Neural cell (in vitro differentiated cells): ENCODE measurements at regions not wholly inside any gene's neighbourhood (a gene's known extent, or its start where the extent isn't known, plus 50 kb on each side); places are given as distances from the start of the nearest gene placed in this dataset.
A peak's percentile ranks its signal among the peaks of the same experiment; 100 is the strongest.

Source experiments
- H2AFZ ChIP-seq: fragments of 200-600, 300-800 bp; sonication (generic), shearing (Covaris generic); 2 replicates; pipeline ENCODE4 v1.6.0; 2014; ENCODE audit warnings: low read depth, mild to moderate bottlenecking, antibody characterized with exemption, low read length, moderate library complexity
- H3F3A ChIP-seq: fragments of 200-600 bp; shearing (Covaris generic); 2 replicates; pipeline ENCODE4 v1.6.1; 2016; ENCODE audit warnings: mild to moderate bottlenecking, moderate library complexity, mixed read lengths, antibody characterized with exemption, low read length; ENCODE audit not compliant: insufficient read depth, poor library complexity, severe bottlenecking
- H3K27ac ChIP-seq: fragments of 200-600, 300-800 bp; sonication (generic), shearing (Covaris generic); 2 replicates; pipeline ENCODE4 v1.5.1; 2014; ENCODE audit warnings: mild to moderate bottlenecking, low read length, moderate library complexity
- H3K27me3 ChIP-seq: fragments of 300-800, 200-600 bp; sonication (generic), shearing (Covaris generic); 2 replicates; pipeline ENCODE4 v1.6.0; 2014; ENCODE audit warnings: mild to moderate bottlenecking, low read depth, low read length, moderate library complexity; ENCODE audit not compliant: insufficient read depth
- H3K36me3 ChIP-seq: fragments of 300-800, 200-600 bp; sonication (generic), shearing (Covaris generic); 2 replicates; pipeline ENCODE4 v1.5.1; 2014; ENCODE audit warnings: mild to moderate bottlenecking, antibody characterized with exemption, low read length, moderate library complexity; ENCODE audit not compliant: insufficient read depth
- H3K4me2 ChIP-seq: fragments of 300-800, 200-600 bp; sonication (generic), shearing (Covaris generic); 2 replicates; pipeline ENCODE4 v1.6.0; 2014; ENCODE audit warnings: mild to moderate bottlenecking, low read length
- H3K4me3 ChIP-seq: fragments of 300-800, 200-600 bp; sonication (generic), shearing (Covaris generic); 2 replicates; pipeline ENCODE4 v1.5.1; 2014; ENCODE audit warnings: mild to moderate bottlenecking, low read length, moderate library complexity
- H3K79me2 ChIP-seq: fragments of 200-600 bp; shearing (Covaris generic); replicated peaks from 2 replicates; pipeline ENCODE4 v1.6.0; 2014; ENCODE audit warnings: mild to moderate bottlenecking, low read length, moderate library complexity; ENCODE audit not compliant: insufficient read depth
- H3K9ac ChIP-seq: fragments of 300-800, 200-600 bp; sonication (generic), shearing (Covaris generic); 2 replicates; pipeline ENCODE4 v1.6.1; 2016; ENCODE audit warnings: mild to moderate bottlenecking, low read length, mixed read lengths
- H3K9me2 ChIP-seq: fragments of 200-600 bp; shearing (Covaris generic); 2 replicates; pipeline ENCODE4 v1.6.1; 2016; ENCODE audit warnings: mild to moderate bottlenecking, low read length, mixed read lengths; ENCODE audit not compliant: insufficient read depth
- H3K9me3 ChIP-seq: fragments of 200-600, 300-800 bp; sonication (generic), shearing (Covaris generic); 2 replicates; pipeline ENCODE4 v1.6.1; 2016; ENCODE audit warnings: mild to moderate bottlenecking, mixed run types, low read length, moderate library complexity, mixed read lengths
- H4K20me1 ChIP-seq: fragments of 200-600 bp; shearing (Covaris generic); 2 replicates; pipeline ENCODE4 v1.6.1; 2016; ENCODE audit warnings: mild to moderate bottlenecking, mixed run types; ENCODE audit not compliant: insufficient read depth
- EZH2 ChIP-seq: fragments of 200-600, 300-800 bp; shearing (Covaris generic), sonication (generic); IDR thresholded peaks from 2 replicates; pipeline ENCODE4 v1.6.1; 2014; ENCODE audit warnings: antibody characterized with exemption, low read length, borderline replicate concordance, mild to moderate bottlenecking; ENCODE audit not compliant: insufficient read depth, poor library complexity, severe bottlenecking
- MXI1 ChIP-seq: fragments of 450-650 bp; conservative IDR thresholded peaks from 2 replicates; pipeline ENCODE4 v1.6.1; 2014; ENCODE audit warnings: antibody characterized with exemption, mild to moderate bottlenecking; ENCODE audit not compliant: poor library complexity, severe bottlenecking
- POLR2AphosphoS5 ChIP-seq: IDR thresholded peaks from 2 replicates; pipeline ENCODE4 v1.6.1; 2012
- RAD21 ChIP-seq: fragments of 450-650 bp; conservative IDR thresholded peaks from 2 replicates; pipeline ENCODE4 v1.6.1; 2014; ENCODE audit warnings: antibody characterized with exemption, mild to moderate bottlenecking, moderate library complexity
- TAF1 ChIP-seq: IDR thresholded peaks from 2 replicates; pipeline ENCODE4 v1.6.1; 2012; ENCODE audit warnings: low read depth
- TF ChIP-seq, protein P1 (sequence below): IDR thresholded peaks from 2 replicates; pipeline ENCODE4 v1.6.1; 2012; ENCODE audit warnings: borderline replicate concordance

GRCh38 chr7:130920122-130920521 is 186.1 kb upstream of the KLF14 start:
- Histone ChIP-seq H3K27me3 (no peaks in the 10 kb centered on the region), H3K9me3 (no peaks in the 10 kb centered on the region), H2AFZ (no peak overlapping the region), H3K36me3 (no peaks in the 10 kb centered on the region), H3K4me2 (no peak overlapping the region), H3K4me3 (no peak overlapping the region), H3K79me2 (no peaks in the 10 kb centered on the region), H3K9ac (no peak overlapping the region), H3F3A (no peaks in the 10 kb centered on the region), H4K20me1 (no peaks in the 10 kb centered on the region), H3K27ac (no peak overlapping the region), H3K9me2 (no peaks in the 10 kb centered on the region)
- no peak for TF ChIP-seq MXI1
- TF ChIP-seq, protein P1, sequence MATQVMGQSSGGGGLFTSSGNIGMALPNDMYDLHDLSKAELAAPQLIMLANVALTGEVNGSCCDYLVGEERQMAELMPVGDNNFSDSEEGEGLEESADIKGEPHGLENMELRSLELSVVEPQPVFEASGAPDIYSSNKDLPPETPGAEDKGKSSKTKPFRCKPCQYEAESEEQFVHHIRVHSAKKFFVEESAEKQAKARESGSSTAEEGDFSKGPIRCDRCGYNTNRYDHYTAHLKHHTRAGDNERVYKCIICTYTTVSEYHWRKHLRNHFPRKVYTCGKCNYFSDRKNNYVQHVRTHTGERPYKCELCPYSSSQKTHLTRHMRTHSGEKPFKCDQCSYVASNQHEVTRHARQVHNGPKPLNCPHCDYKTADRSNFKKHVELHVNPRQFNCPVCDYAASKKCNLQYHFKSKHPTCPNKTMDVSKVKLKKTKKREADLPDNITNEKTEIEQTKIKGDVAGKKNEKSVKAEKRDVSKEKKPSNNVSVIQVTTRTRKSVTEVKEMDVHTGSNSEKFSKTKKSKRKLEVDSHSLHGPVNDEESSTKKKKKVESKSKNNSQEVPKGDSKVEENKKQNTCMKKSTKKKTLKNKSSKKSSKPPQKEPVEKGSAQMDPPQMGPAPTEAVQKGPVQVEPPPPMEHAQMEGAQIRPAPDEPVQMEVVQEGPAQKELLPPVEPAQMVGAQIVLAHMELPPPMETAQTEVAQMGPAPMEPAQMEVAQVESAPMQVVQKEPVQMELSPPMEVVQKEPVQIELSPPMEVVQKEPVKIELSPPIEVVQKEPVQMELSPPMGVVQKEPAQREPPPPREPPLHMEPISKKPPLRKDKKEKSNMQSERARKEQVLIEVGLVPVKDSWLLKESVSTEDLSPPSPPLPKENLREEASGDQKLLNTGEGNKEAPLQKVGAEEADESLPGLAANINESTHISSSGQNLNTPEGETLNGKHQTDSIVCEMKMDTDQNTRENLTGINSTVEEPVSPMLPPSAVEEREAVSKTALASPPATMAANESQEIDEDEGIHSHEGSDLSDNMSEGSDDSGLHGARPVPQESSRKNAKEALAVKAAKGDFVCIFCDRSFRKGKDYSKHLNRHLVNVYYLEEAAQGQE: no peak
- TF ChIP-seq EZH2: no peak
- TF ChIP-seq RAD21: no peak
- TF ChIP-seq TAF1: no peak
- TF ChIP-seq POLR2AphosphoS5: no peak

- Histone ChIP-seq H3K79me2 (no peaks in the 10 kb centered on the region), H3K27me3 (no peaks in the 10 kb centered on the region), H3K9me2 (no peaks in the 10 kb centered on the region), H3K27ac (no peak overlapping the region), H3K4me3 (peak overlapping the region; percentile 11), H3K9ac (no peak overlapping the region), H4K20me1 (no peaks in the 10 kb centered on the region), H3K4me2 (no peak overlapping the region), H3F3A (no peaks in the 10 kb centered on the region), H3K9me3 (no peaks in the 10 kb centered on the region), H2AFZ (no peak overlapping the region), H3K36me3 (no peaks in the 10 kb centered on the region)
- TF ChIP-seq POLR2AphosphoS5 (no peak), TAF1 (no peak)
- TF ChIP-seq, protein P1: no peak
Measured at GRCh38 chr7:130921391-130922180, 187.6 kb upstream of the KLF14 start.
